ENCODE measurements at regions not wholly inside any gene's neighbourhood (a gene's known extent, or its start where the extent isn't known, plus 50 kb on each side); places are given as distances from the start of the nearest gene placed in this dataset.

- no peak for FAIRE-seq
- peak; percentile 68 for ATAC-seq
Observed at GRCh38 chr1:184825571-184825970, 70.9 kb upstream of the EDEM3 start.

GRCh38 chr1:184824691-184825323, 70.1 kb upstream of the EDEM3 start:
- peaks cover 0 to 3% of the 10 kb centered on the region in 2 experiments; a peak in 1 of 4 replicates for H3K36me3 ChIP-seq (ENCODE audit: control insufficient read depth in 2 of 2, insufficient read depth in 2 of 2, low read length in 1 of 2)
- in situ Hi-C loops (cut with MboI) = no loop called here
- peaks cover 20% of the 10 kb centered on the region for H3K4me1 ChIP-seq (ENCODE audit: control insufficient read depth, insufficient read depth, low read length)
- no peak overlapping the region for H3K9ac ChIP-seq (ENCODE audit: control insufficient read depth, insufficient read depth, low read length)
- DNase-seq (ENCODE audit: low read depth, low spot score) (no peak), ATAC-seq (peak; percentile 61), FAIRE-seq (no peak)
- H3K4me3 ChIP-seq = no peak overlapping the region
- 35% methylated on average over 3 of the region's 3 CpGs for WGBS (ENCODE audit: insufficient coverage, insufficient replicate concordance, low lambda C conversion rate, missing lambda C conversion rate)
- H3K27me3 ChIP-seq (replicated peaks in 1 of 2; ENCODE audit: control insufficient read depth in 2 of 2, insufficient read depth in 2 of 2, low read length in 1 of 2) = no peaks in the 10 kb centered on the region
- H4K20me1 ChIP-seq (ENCODE audit: control insufficient read depth, insufficient read depth) = no peaks in the 10 kb centered on the region
- no TSS peak for BruUV-seq (replicated peaks)
- SMC1A ChIA-PET (ENCODE audit: uncharacterized antibody, unreplicated experiment) = interaction anchor here (0.7 to 1.7 kb wide), 8 partner anchors 10 to 157 kb away, joined by 3 to 5 read pairs (median 3); no protein-coding TSS in a partner anchor
- H3K27ac ChIP-seq (ENCODE audit: control insufficient read depth, insufficient read depth) = peak overlapping the region; percentile 60
- POLR2A ChIA-PET = interaction anchor here (0.5 kb wide), 1 partner anchor 320 kb away, joined by 3 read pairs; no protein-coding TSS in a partner anchor
- H2AFZ ChIP-seq (ENCODE audit: control insufficient read depth, low read depth, low read length) = peak overlapping the region; percentile 45; the same call in 1 of the 2 replicates
- CTCF ChIA-PET = interaction anchor here (0.6 to 2.4 kb wide), 5 partner anchors 19 to 157 kb away, joined by 3 to 8 read pairs (median 3); no protein-coding TSS in a partner anchor
- intact Hi-C loops (cut with micrococcal nuclease; ENCODE audit: unreplicated experiment) = loop anchor here (2.0 kb wide), 1 partner anchor 150 kb away; the partner anchor contains the start of gene NIBAN1
- 0 out of 2 replicates have a peak overlapping the region, but pooled peaks have one; percentile 11 for H3K4me2 ChIP-seq (ENCODE audit: control insufficient read depth, insufficient read depth)
- no peaks in the 10 kb centered on the region for H3K79me2 ChIP-seq (ENCODE audit: control insufficient read depth, insufficient read depth, low read length)
- no peaks in the 10 kb centered on the region; the same call in 2 of the 3 replicates for H3K9me3 ChIP-seq (replicated peaks; ENCODE audit: control insufficient read depth, insufficient read depth, low read length)
- RAD21 ChIA-PET (ENCODE audit: unreplicated experiment) = interaction anchor here (0.6 to 2.0 kb wide), 3 partner anchors 27 to 156 kb away, joined by 3 to 5 read pairs (median 3); no protein-coding TSS in a partner anchor
- TF ChIP-seq TAF1 (IDR thresholded peaks at IDR 0.05; ENCODE audit: borderline replicate concordance, low read depth, low read length) (no peak), NR2F1 (conservative IDR thresholded peaks at IDR 0.05) (peak; percentile 41; the same call in 1 of the 2 replicates), IKZF2 (IDR thresholded peaks at IDR 0.05) (0 out of 4 replicates have a peak, but pooled peaks of 1 of the 2 experiments have one; percentile 23), MEF2B (IDR thresholded peaks at IDR 0.05; ENCODE audit: partially characterized antibody, poor library complexity, severe bottlenecking) (peak; percentile 11), EED (IDR thresholded peaks at IDR 0.05; ENCODE audit: low read depth) (peak; percentile 50; the same call in 1 of the 2 replicates), SPI1 (IDR thresholded peaks at IDR 0.05; ENCODE audit: borderline replicate concordance, insufficient read depth, low read depth, low read length) (peak; percentile 49; the same call in 1 of the 2 replicates)
- TF ChIP-seq, protein P1, sequence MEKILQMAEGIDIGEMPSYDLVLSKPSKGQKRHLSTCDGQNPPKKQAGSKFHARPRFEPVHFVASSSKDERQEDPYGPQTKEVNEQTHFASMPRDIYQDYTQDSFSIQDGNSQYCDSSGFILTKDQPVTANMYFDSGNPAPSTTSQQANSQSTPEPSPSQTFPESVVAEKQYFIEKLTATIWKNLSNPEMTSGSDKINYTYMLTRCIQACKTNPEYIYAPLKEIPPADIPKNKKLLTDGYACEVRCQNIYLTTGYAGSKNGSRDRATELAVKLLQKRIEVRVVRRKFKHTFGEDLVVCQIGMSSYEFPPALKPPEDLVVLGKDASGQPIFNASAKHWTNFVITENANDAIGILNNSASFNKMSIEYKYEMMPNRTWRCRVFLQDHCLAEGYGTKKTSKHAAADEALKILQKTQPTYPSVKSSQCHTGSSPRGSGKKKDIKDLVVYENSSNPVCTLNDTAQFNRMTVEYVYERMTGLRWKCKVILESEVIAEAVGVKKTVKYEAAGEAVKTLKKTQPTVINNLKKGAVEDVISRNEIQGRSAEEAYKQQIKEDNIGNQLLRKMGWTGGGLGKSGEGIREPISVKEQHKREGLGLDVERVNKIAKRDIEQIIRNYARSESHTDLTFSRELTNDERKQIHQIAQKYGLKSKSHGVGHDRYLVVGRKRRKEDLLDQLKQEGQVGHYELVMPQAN (conservative IDR thresholded peaks at IDR 0.05) = no peak
- TF ChIP-seq, protein P2, sequence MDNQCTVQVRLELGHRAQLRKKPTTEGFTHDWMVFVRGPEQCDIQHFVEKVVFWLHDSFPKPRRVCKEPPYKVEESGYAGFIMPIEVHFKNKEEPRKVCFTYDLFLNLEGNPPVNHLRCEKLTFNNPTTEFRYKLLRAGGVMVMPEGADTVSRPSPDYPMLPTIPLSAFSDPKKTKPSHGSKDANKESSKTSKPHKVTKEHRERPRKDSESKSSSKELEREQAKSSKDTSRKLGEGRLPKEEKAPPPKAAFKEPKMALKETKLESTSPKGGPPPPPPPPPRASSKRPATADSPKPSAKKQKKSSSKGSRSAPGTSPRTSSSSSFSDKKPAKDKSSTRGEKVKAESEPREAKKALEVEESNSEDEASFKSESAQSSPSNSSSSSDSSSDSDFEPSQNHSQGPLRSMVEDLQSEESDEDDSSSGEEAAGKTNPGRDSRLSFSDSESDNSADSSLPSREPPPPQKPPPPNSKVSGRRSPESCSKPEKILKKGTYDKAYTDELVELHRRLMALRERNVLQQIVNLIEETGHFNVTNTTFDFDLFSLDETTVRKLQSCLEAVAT (IDR thresholded peaks at IDR 0.05) = no peak

More at GRCh38 chr1:184825571-184825970, 70.9 kb upstream of the EDEM3 start:
- Histone ChIP-seq H3K4me3 (no peak overlapping the region), H3K9me3 (replicated peaks; ENCODE audit: control insufficient read depth, insufficient read depth, low read length) (no peaks in the 10 kb centered on the region; the same call in 2 of the 3 replicates), H3K4me1 (ENCODE audit: control insufficient read depth, insufficient read depth, low read length) (peaks cover 20% of the 10 kb centered on the region), H3K27ac (ENCODE audit: control insufficient read depth, insufficient read depth) (peak overlapping the region; percentile 60), H3K4me2 (ENCODE audit: control insufficient read depth, insufficient read depth) (peak overlapping the region; percentile 15), H2AFZ (ENCODE audit: control insufficient read depth, low read depth, low read length) (no peak overlapping the region), H3K9ac (ENCODE audit: control insufficient read depth, insufficient read depth, low read length) (no peak overlapping the region), H3K36me3 (ENCODE audit: control insufficient read depth in 2 of 2, insufficient read depth in 2 of 2, low read length in 1 of 2) (peaks cover 0 to 3% of the 10 kb centered on the region in 2 experiments; a peak in 1 of 4 replicates), H3K27me3 (replicated peaks in 1 of 2; ENCODE audit: control insufficient read depth in 2 of 2, insufficient read depth in 2 of 2, low read length in 1 of 2) (no peaks in the 10 kb centered on the region), H3K79me2 (ENCODE audit: control insufficient read depth, insufficient read depth, low read length) (no peaks in the 10 kb centered on the region), H4K20me1 (ENCODE audit: control insufficient read depth, insufficient read depth) (no peaks in the 10 kb centered on the region)
- BruUV-seq (replicated peaks) = no TSS peak
- in situ Hi-C loops (cut with MboI) (no loop called here), intact Hi-C loops (cut with micrococcal nuclease; ENCODE audit: unreplicated experiment) (loop anchor here (2.0 kb wide), 1 partner anchor 149 kb away; the partner anchor contains the start of gene NIBAN1)
- ChIA-PET POLR2A (no interaction called here), SMC1A (ENCODE audit: uncharacterized antibody, unreplicated experiment) (interaction anchor here (0.8 to 1.7 kb wide), 4 partner anchors 16 to 156 kb away, joined by 3 to 5 read pairs (median 3); no protein-coding TSS in a partner anchor), RAD21 (ENCODE audit: unreplicated experiment) (interaction anchor here (1.2 to 2.0 kb wide), 2 partner anchors 145 to 156 kb away, joined by 3 to 5 read pairs; no protein-coding TSS in a partner anchor), CTCF (interaction anchor here (1.5 to 2.4 kb wide), 2 partner anchors 154 to 156 kb away, joined by 3 to 8 read pairs; no protein-coding TSS in a partner anchor)
- 6% methylated on average over 1 of the region's 1 CpG for WGBS (ENCODE audit: insufficient coverage, insufficient replicate concordance, low lambda C conversion rate, missing lambda C conversion rate)
- TF ChIP-seq ZZZ3 (IDR thresholded peaks at IDR 0.05; ENCODE audit: control insufficient read depth, insufficient read length, low read depth) (no peak), SPI1 (IDR thresholded peaks at IDR 0.05; ENCODE audit: borderline replicate concordance, insufficient read depth, low read depth, low read length) (0 out of 2 replicates have a peak, but pooled peaks have one; percentile 2), SMARCA5 (IDR thresholded peaks at IDR 0.05) (no peak), EED (IDR thresholded peaks at IDR 0.05; ENCODE audit: low read depth) (peak; percentile 8; the same call in 1 of the 2 replicates), RELA (IDR thresholded peaks at IDR 0.05; ENCODE audit: borderline replicate concordance, partially characterized antibody) (no peak), SUZ12 (IDR thresholded peaks at IDR 0.05; ENCODE audit: unreplicated experiment) (no peak), SMAD5 (IDR thresholded peaks at IDR 0.05; ENCODE audit: low read depth) (no peak), ESRRA (IDR thresholded peaks at IDR 0.05; ENCODE audit: low read length) (no peak)
- no peak for DNase-seq (ENCODE audit: low read depth, low spot score)

All from GM12878 (cell line).